Medulla oblongata (tissue), 1 donor: ENCODE measurements at regions not wholly inside any gene's neighbourhood (a gene's known extent, or its start where the extent isn't known, plus 50 kb on each side); places are given as distances from the start of the nearest gene placed in this dataset.
A peak's percentile ranks its signal among the peaks of the same experiment; 100 is the strongest.
"Not testable (repeated sequence)": the region's sequence is repeated elsewhere in the genome, so short reads cannot be mapped to it uniquely, and the experiment has no call there.

Experiments
- DNase-seq: peaks from one replicate; pipeline ENCODE4 v3.0.0-alpha.2; 2015; ENCODE audit errors: extremely low spot score

DNA sequence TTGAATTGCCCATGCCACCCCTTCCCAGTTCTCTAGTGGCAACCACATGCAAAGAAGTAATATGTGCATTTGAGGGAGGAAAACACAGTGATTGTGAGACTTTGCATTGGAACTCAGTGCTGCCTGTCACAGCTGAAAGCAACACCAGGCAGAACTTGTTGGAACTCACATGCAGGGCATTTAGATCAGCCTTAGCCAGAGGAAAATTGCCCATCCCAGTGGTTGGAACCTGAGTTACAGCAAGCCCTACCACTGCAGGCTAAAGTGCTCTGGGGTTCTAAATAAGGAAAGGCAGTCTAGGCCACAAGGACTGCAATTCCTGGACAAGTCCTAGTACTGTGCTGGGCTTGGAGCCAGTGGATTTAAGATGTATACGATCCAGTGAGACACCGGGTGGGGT, 245.3 kb upstream of the UFL1 start:
- no peak for DNase-seq

DNA sequence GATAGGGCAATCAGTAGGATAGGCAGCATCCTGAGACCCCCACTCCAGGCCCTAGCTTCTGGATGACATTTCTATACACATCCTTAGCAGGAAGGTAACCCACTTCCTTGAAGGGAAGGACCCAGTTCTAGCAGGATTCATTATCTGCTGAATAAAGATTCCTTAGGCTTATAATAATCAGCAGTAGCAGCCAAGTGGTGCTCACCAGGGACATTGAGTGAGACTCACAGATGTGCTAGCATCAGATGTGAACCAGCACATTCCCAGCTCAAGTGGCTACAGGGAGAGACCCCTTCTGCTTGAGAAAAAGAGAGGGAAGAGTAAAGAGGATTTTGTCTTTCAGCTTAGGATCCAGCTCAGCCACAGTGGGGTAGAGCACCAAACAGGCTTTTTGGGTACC, 244.8 kb upstream of the UFL1 start:
- DNase-seq = no peak

DNA sequence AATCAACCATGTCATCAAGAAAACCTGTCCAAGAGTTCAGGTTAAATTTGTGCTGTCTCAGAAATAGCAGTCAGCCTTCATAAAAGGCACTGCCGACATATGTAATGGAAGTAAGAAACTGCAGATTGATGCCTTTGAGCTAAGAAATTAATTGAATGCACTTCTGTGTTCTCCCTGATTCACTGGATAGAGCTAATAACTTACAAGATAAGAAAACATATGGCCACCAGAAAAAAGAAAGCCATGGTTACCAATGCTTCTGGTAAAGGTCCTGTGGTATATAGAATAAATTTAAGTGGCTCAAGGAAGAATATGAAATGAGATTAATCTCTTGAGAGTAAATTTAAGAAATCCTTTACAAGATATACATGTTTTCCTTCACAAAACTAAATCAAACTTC, 242.5 kb upstream of the UFL1 start:
- DNase-seq = no peak

DNA sequence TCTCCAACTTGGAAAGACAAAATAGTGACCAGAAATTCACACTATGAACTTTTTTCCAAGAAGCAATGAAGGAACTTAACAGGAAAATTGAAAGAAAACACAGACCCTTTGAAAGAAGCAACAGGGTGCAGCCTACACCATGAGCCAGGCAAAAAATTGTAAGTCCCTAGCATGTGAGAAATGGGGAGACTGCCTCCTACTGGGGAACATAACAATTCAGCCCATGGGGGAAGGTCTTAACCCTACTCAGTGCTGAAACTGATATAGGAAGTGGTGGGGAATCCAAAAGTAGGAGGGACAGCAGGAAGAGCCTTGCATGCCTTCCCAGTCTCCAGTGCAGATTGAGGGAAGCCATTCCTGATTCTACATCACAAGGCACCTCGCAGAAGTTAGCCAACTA, 235.1 kb upstream of the UFL1 start:
- no peak for DNase-seq

DNA sequence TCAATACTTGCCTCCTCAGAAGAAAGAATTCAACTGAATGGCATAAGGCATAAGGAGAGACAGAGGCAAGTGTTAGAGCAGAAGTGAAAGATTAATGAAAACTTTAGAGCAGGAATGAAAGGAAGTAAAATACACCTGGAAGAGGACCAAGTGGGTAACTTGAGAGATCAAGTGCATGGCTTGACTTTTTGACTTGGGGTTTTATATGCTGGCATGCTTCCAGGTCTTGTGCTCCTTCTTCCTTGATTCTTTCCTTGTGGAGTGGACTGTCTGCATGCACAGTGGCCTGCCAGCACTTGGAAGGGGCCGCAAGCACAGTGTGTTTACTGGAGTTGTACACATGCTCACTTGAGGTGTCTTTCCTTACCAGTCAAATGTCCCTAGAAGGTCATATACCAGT, 222.1 kb upstream of the UFL1 start:
- no peak for DNase-seq

DNA sequence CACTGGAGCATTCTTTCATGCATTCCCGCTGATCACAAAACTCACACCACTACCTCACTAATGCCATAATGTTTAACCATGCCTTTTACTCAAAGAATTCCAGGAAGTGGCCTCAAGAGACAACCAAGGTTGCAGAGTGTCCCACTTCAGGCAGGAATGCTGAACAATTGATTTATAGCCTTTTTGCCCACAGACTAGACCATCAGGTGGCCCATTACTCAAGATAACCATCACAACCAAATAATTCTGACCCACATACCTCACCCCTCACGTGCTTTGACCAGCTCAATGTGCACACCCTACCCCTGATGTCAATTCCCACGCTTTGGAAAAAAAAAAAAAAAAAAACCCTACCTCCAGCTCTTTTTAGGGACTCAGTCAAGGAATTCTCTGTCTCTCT, 220.6 kb upstream of the UFL1 start:
- DNase-seq = no peak

DNA sequence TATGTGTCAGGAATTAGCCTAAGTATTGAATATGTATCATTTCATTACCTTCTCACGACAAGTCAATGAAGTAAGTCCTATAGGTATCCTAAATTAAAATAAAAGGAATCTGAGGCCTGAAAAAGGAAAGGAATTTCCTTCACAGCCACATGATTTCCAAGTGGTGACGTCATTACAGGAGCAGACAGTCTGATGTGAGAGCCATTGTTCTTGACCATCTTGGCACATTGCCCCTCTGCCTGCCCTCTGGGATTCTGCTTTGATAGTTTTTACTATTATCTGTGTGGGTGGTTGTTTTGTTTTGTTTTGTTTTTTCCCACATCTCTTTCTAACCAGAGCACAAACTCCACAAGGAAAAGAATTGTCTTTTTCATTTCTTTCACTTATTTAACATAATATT, 219.8 kb upstream of the UFL1 start:
- DNase-seq = peak; percentile 58

DNA sequence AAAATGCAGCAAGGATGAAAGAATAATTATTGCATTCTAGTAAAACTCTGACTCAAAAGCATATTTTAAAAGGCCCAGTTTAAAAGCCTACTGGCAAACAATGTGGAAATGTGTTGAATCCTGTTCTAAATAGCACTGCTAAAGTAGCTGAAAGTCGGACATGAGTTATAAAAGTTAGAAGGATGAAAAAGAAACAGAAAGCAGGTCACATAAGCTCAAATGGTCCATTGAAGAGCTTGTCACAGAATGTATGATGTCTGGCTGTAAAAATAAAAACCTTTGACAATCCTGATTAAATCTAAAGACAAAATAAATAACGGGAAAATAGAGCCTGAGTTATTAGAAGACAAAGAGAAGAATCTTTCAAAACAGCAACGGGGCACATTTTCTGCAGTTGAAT, 218.6 kb upstream of the UFL1 start:
- DNase-seq = no peak

DNA sequence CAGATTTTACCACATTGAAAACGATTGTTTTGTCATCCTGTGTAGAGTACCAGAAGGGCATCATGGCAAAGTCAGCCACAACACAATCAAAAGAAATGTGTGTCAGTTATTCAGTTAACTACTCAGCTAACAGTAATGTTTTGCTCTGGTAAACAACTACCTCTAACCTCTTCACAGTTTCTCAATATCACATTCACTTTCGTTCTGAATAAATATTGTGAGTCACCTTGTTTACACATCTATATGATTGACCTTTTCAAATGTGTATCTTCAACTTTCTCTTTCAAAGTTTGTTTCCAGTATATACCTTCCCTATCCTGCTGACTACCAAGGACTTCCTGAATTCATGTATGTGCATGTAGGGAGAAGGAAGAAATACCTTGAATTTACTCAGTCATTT, 216.6 kb upstream of the UFL1 start:
- DNase-seq = no peak

DNA sequence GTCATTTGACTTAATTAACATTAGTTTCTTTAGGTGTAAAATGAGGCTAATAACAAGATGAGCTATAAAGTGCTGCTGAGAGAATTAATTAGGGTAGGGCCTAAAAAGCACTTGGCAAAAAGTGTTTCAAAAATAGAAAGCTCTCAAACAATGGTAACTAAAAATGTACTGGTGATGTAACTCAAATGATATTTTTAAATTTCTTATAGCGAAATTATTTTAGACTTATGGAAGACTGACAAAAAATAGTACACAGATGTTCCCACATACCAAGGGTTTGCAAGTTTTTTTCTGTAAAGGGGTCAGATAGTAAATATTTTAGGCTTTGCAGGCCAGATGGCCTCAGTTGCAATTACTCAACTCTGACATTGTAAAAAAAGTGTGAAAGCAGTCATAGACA, 190.7 kb upstream of the UFL1 start:
- no peak for DNase-seq

DNA sequence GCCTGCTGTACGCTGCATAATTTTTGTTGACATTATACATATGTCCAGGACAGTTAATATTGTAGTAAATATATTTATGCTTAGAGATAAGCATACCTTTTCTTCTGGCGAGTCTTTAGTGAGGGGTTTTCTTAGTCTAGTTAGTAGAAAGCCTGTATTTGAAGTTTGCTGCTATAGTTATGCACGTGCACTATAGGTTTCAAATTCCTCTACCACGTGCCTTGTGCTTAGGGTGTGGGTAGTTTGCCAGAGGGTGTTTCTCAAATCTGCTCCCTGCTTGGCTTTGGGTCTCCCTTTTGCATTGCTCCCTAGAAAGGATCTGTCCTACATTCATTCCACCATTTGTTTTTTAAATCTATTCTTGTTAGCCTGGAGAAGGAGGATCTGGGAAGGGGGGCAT, 181.4 kb upstream of the UFL1 start:
- DNase-seq = no peak

DNA sequence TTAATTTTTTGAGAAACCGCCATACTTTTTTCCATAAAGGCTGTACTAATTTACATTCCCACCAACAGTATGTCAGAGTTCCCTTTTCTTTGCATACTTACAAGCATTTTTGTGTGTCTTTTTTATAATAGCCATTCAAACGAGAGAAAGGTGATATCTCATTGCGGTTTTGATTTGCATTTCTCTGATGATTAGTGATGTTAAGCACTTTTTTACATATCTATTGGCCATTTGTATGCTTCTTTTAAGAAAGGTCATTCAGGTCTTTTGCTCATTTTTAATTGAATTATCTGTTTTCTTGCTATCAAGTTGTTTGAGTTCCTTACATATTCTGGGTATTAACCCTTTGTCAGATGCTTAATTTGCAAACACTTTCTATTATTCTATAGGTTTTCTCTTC, 176.1 kb upstream of the UFL1 start:
- no peak for DNase-seq

DNA sequence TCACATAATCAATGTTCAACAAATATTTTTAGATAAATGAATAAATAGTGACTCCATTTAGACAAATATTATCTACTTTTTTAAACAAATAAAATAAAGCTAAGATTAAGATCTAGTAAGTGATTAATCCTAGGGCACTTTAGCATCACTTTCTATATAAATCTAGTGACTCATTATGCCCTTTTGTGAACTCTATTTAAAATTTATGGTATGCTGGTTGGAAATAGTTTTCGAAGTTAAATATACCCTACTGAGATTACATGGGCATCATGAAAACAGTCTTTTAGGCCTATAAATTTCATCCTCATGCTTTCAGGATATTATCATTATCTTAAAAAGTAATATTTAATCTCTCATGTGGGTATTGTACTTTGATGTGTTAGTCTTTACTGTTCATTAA, 140.4 kb upstream of the UFL1 start:
- no peak for DNase-seq

DNA sequence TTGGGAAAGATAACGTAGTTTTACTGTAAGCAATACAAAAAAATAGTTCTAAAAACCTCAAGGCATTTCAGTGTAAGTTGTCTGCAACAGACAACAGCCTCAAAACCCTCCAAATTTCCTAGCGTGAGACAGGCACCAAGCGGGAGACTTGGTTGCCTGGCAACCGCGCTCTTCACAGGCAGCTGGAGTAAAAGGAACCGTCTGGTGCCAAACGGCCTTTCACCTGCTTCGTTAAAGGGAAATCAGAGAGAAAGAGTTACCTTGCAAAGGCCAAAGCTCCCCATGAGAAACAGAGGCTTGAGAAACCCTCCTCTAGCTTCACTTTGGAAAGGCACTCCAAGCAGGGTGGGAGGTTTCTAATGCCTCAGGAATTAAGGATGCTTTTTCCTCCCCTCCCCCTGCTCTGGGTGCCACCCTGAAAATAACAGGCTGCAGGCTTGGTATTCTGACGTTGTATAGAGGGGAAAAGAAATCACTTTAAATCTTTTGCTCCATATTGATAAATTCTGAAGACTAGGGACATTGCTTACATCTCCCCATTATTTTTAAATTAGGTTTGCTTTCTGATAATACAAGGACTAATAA, 129.7 kb upstream of the UFL1 start:
- DNase-seq = peak; percentile 57

DNA sequence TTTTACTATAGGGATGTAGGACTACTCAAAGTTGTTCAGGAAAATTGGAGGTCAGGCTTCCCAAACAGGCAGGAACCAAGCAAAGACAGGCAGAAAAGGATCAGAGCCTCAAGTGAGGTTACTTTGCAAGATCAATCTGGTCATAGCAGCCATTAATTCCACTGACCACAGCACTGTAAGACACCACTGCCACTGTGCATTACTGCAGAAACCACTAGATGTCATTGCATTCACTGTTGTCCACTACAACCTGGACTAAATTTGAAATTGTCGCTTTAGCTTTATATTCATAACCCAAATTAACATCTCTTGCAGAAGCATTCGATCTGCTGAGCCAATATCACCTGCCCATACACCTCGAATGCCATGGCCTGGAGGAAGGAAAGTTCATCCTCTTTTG, 126.9 kb upstream of the UFL1 start:
- peak; percentile 54 for DNase-seq

DNA sequence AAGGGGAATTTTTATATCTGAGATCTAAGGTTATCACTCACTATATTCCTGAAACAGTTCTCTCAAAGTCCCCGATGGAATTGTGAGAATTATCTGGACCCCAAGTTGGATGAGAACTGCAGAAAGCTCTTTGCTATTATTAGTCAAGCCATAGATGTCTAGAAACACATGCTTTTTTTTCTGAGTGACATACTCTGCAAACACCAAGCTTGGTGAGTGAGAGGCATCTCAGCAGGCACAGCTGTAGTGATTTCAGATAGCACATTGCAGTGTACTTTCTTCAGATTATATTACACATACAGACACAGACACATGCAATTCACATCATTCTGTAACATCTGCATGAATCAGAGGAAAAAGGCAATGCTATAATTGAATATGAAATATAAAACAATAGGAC, 111.1 kb upstream of the UFL1 start:
- no peak for DNase-seq

DNA sequence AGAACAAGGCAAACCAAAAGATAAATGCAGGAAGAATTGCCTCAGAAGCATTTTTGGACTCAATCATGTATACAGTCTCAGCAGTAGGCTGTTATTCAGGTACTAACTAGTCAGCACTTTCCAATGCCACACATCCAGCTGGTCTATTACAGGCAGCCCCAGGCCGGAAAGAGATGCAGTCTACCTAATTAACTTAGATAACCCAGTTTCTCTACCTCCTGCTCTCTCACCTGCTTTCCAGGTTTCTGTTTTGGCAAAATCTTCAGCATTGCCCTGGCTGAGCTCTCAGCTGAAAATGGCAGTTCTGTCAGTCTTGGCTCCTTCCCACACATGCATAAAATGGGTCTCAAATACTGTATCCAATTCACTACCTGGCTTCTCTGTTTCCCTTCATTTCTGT, 101.3 kb upstream of the UFL1 start:
- DNase-seq = no peak

DNA sequence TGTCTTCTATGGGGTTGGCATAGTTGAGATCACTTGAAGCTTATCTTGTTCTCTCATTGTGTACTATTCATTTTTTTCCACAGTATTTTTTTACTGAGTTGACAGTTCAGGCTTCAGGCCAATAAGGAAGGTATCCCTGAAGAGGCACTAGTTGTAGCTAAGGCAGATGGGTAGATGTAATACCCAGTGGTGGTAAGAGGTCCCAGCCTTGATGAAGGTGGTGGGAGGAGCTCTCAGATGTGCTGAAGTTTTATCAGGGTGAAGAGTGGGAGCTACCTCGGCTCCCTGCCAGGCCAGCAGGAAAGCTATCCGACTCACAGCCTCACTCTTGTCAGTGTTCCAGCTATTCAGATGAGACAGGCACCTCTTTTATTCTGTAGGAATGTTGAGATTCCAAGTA, 87.7 kb upstream of the UFL1 start:
- no peak for DNase-seq

DNA sequence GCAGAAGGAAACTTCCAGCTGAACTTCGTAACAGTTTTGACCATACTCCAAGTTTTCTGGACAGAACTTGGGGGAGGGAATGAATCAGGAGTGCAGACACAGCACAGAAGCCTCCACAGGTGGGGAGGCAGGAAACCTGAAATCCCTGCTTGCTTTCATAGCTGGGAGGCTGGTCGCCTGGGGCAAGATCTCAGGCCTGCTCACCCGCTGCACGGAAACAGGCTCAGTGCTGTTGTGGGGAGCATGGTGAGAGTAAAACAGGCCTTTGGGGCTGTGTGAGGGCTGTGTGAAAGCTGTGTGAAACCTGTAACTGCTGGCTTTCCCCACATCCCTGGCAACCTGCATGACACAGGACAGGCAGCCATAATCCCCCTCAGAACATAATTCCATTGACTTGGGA, 85.2 kb upstream of the UFL1 start:
- DNase-seq = no peak

DNA sequence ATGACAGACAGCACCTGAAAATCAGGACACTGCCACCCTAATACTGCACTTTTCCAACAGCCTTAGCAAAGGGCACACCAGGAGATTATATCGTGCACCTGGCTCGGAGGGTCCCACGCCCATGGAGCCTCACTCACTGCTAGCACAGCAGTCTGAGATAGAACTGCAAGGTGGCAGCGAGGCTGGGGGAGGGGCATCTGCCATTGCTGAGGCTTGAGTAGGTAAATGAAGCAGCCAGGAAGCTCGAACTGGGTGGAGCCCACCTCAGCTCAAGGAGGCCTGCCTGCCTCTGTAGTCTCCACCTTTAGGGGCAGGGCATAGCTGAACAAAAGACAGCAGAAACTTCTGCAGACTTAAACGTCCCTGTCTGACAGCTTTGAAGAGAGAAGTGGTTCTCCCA, 84.4 kb upstream of the UFL1 start:
- not testable (repeated sequence) for DNase-seq

DNA sequence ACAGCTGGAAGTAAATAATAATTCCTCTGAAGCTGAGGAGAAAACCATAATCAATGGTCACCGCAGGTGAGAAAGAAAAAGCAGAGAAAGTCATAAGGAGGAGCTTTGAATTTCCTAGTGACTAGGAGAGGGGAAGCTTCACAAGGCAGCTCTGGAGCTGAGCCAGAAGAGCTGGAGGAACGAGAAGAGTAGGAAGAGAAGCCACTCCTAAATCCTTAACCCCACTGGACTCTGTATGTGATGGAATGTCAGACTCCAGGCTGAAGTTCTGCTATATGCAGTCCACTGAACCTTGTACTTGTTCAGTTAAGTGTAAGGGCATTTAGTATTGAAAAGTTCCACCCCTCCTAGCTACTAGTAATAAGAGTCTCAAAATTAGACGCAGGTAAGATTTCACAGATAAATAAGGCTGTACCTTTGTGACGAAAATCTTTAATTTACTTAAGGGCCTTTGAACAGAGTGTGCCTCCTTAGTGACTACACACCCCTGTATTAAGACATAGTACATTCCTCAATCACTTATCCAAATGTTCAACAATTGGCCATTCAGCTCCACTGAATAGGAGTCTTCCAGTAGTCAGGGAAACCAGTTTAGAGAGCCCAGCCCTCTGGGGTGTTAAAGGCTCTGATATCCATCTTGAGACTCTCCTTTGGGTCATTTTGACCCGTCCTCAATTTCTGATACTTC, 71.4 kb upstream of the UFL1 start:
- peak; percentile 55 for DNase-seq

DNA sequence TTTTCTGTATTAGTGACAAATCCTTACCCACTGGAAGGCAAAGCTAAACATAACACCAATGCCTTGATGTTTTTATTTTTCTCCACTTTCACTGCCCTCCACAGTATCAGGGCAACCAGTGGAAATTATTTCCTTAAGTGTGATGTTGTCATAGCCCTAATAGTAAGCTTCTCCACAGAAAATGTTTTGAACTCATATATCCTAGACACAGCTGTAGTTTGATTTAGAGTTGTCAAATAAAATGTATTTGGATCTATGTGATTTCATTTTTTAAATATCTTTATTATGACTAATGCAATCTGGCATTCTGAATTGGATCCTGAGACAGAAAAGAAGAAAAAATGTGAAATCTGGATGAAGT, 70.9 kb upstream of the UFL1 start:
- no peak for DNase-seq

DNA sequence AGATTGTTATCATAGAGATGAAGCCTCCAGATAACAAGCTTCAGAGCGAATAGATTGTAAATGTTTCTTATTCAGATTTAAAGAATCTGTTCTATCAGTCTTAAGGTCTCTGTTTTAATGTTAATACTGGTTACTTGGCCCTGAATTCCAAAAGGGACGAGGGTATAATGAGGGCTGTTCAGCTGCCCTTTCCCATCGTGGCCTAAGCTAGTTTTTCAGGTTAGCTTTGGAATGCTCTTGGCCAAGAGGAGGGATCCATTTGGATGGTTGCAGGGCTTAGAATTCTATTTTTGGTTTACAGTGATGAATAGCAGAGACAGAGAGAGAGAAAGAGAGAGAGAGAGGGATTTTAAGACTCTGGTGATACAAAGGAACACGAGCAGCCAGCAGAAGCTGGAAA, 62.8 kb upstream of the UFL1 start:
- no peak for DNase-seq

DNA sequence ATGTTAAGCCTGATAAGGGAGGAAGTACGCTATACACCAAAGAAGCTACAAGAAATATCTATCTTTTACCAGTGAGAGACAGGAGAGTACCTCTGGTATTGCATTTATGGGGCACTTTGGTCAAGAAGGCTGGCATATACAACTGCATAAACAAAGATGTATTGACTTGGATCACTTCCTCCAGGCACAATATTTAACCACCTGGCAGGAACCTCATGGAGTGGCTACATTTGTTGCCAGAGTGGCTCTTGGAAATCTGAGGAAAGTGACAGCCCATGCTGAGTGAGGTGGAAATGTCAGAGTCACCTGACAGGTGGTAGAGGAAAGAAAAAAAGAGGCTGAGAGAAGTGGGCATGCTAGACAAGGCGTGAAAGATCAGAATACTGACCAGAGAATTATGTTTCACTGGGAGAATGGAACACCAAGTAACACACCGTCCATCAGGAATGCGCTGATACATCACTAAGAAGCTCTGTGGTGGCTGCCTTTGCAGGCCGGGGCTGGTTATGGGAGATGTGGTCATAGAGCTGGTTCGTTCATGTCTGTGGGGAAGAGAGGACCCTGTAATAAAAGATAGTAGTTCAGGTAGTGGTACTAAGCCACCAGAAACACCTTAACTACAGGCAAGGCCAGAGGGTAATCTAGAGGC, 61.4 kb upstream of the UFL1 start:
- no peak for DNase-seq
